H1 (cell line): ENCODE measurements at regions not wholly inside any gene's neighbourhood (a gene's known extent, or its start where the extent isn't known, plus 50 kb on each side); places are given as distances from the start of the nearest gene placed in this dataset.

Experiments used
- CTCF ChIA-PET: fragments of 300-600 bp; sonication (Branson Sonifier 250); formaldehyde crosslinking; loops from one replicate; lab custom pipeline; 2021; ENCODE audit not compliant: partially characterized antibody; lab: Charles Lee
- POLR2A ChIA-PET: fragments of 300-600 bp; sonication (Branson Sonifier 250); formaldehyde crosslinking; loops from one replicate; lab custom pipeline; 2021; ENCODE audit warnings: inconsistent platforms; ENCODE audit not compliant: partially characterized antibody; lab: Charles Lee
- DNase-seq, 2 experiments: peaks; one replicate each; pipeline versions ENCODE4 v3.0.0 to v3.0.0-alpha.2; 2010 to 2022; ENCODE audit warnings: low spot score in 2 of 2, low read depth in 1 of 2, mixed read lengths in 1 of 2
- FAIRE-seq: peaks from 2 replicates; lab custom pipeline; 2011; peaks lifted over from hg19 to GRCh38; lab: Jason Lieb, UNC
- H2AFZ ChIP-seq: 2 replicates; pipeline ENCODE4 v1.8.1; 2012; ENCODE audit warnings: low read length, inconsistent platforms
- H2AK5ac ChIP-seq: 2 replicates; pipeline ENCODE4 v1.6.1; 2013; ENCODE audit warnings: low read depth, low read length
- H2BK120ac ChIP-seq: replicated peaks from 2 replicates; pipeline ENCODE3; 2013; ENCODE audit warnings: low read depth, low read length, inconsistent platforms
- H2BK12ac ChIP-seq: 2 replicates; pipeline ENCODE4 v1.6.1; 2013; ENCODE audit warnings: low read depth, low read length
- H2BK15ac ChIP-seq: 2 replicates; pipeline ENCODE4 v1.6.1; 2013; ENCODE audit warnings: low read length
- H2BK20ac ChIP-seq: 2 replicates; pipeline ENCODE4 v1.6.1; 2013; ENCODE audit warnings: low read length
- H2BK5ac ChIP-seq: 2 replicates; pipeline ENCODE4 v1.6.1; 2013; ENCODE audit warnings: low read depth, low read length
- H3K14ac ChIP-seq: 2 replicates; pipeline ENCODE4 v1.6.1; 2013; ENCODE audit warnings: inconsistent platforms; ENCODE audit not compliant: insufficient read length
- H3K18ac ChIP-seq: 2 replicates; pipeline ENCODE4 v1.6.1; 2013; ENCODE audit warnings: low read length; ENCODE audit errors: extremely low read depth
- H3K23ac ChIP-seq: 2 replicates; pipeline ENCODE4 v1.6.1; 2013; ENCODE audit warnings: inconsistent platforms; ENCODE audit not compliant: insufficient read length
- H3K23me2 ChIP-seq: 2 replicates; pipeline ENCODE4 v1.6.1; 2013; ENCODE audit warnings: low read depth, low read length
- H3K27ac ChIP-seq: 2 replicates; pipeline ENCODE4 v1.6.1; 2011; ENCODE audit warnings: low read depth, low read length, inconsistent platforms
- H3K27me3 ChIP-seq, 4 experiments: replicated peaks in 1 of 4; 1 replicate in 1 of 4; 2 replicates in 3 of 4; pipeline versions ENCODE4 v1.6.1 to v1.8.1; 2011 to 2013; ENCODE audit warnings: low read length in 3 of 4, mild to moderate bottlenecking in 3 of 4, inconsistent platforms in 2 of 4, mixed read lengths in 2 of 4, moderate library complexity in 1 of 4; ENCODE audit not compliant: control insufficient read depth in 3 of 4, insufficient read depth in 3 of 4; ENCODE audit errors: extremely low read depth in 1 of 4
- H3K36me3 ChIP-seq, 4 experiments: 2 replicates each; pipeline versions ENCODE4 v1.6.1 to v1.8.1; 2011 to 2013; ENCODE audit warnings: mild to moderate bottlenecking in 4 of 4, low read length in 3 of 4, moderate library complexity in 2 of 4, control low read depth in 1 of 4, inconsistent platforms in 1 of 4; ENCODE audit not compliant: insufficient read depth in 4 of 4, control insufficient read depth in 2 of 4
- H3K4ac ChIP-seq: replicated peaks from 2 replicates; pipeline ENCODE3; 2013; ENCODE audit warnings: low read length, low read depth, mixed read lengths, inconsistent platforms; ENCODE audit not compliant: insufficient read length
- H3K4me1 ChIP-seq, 4 experiments: replicated peaks in 1 of 4; 1 replicate in 1 of 4; 2 replicates in 3 of 4; pipeline versions ENCODE4 v1.6.1 to v1.8.1; 2011 to 2013; ENCODE audit warnings: low read length in 3 of 4, inconsistent platforms in 2 of 4, mixed read lengths in 1 of 4; ENCODE audit not compliant: insufficient read depth in 4 of 4, control insufficient read depth in 3 of 4
- H3K4me2 ChIP-seq, 2 experiments: 2 replicates each; pipeline versions ENCODE4 v1.6.1 to v1.8.1; 2011 to 2013; ENCODE audit warnings: low read depth in 2 of 2, low read length in 2 of 2, control low read depth in 1 of 2, inconsistent platforms in 1 of 2, mild to moderate bottlenecking in 1 of 2; ENCODE audit not compliant: insufficient read depth in 1 of 2
- H3K4me3 ChIP-seq, 4 experiments: fragments of 200-600, 300-600 bp in 1 of 4; sonication (generic), shearing (Covaris generic), sonication (Bioruptor Twin) in 1 of 4; 2 replicates each; pipeline versions ENCODE4 v1.5.1 to v1.8.1; 2011 to 2016; ENCODE audit warnings: low read length in 4 of 4, low read depth in 3 of 4, control low read depth in 2 of 4, inconsistent platforms in 2 of 4, mild to moderate bottlenecking in 2 of 4, mixed read lengths in 1 of 4, moderate library complexity in 1 of 4; ENCODE audit not compliant: insufficient read depth in 2 of 4; ENCODE audit errors: extremely low read depth in 1 of 4
- H3K56ac ChIP-seq: replicated peaks from 2 replicates; pipeline ENCODE3; 2013; ENCODE audit warnings: low read depth, mild to moderate bottlenecking, mixed read lengths, low read length, inconsistent platforms; ENCODE audit not compliant: insufficient read length
- H3K79me1 ChIP-seq: 2 replicates; pipeline ENCODE4 v1.6.1; 2013; ENCODE audit warnings: low read depth, low read length, control low read depth
- H3K79me2 ChIP-seq, 2 experiments: 2 replicates each; pipeline versions ENCODE4 v1.6.1 to v1.8.1; 2012 to 2013; ENCODE audit warnings: low read length in 2 of 2, mild to moderate bottlenecking in 2 of 2, inconsistent platforms in 1 of 2; ENCODE audit not compliant: insufficient read depth in 2 of 2, control insufficient read depth in 1 of 2
- H3K9ac ChIP-seq, 4 experiments: replicated peaks in 1 of 4; 1 replicate in 1 of 4; 2 replicates in 3 of 4; pipeline versions ENCODE4 v1.6.1 to v1.8.1; 2011 to 2013; ENCODE audit warnings: low read depth in 3 of 4, low read length in 3 of 4, control low read depth in 2 of 4, mild to moderate bottlenecking in 2 of 4, moderate library complexity in 2 of 4, inconsistent platforms in 1 of 4; ENCODE audit errors: extremely low read depth in 1 of 4
- H3K9me3 ChIP-seq, 2 experiments: 2 replicates each; pipeline versions ENCODE4 v1.6.1 to v1.8.1; 2012 to 2013; ENCODE audit warnings: mild to moderate bottlenecking in 2 of 2, moderate library complexity in 2 of 2, control low read depth in 1 of 2, inconsistent platforms in 1 of 2, low read depth in 1 of 2, low read length in 1 of 2, mixed read lengths in 1 of 2; ENCODE audit not compliant: insufficient read depth in 2 of 2
- H4K20me1 ChIP-seq, 2 experiments: replicated peaks in 1 of 2; 2 replicates each; pipeline versions ENCODE3 to v1.8.1; 2011 to 2013; ENCODE audit warnings: inconsistent platforms in 2 of 2, low read length in 2 of 2, mild to moderate bottlenecking in 1 of 2; ENCODE audit not compliant: insufficient read depth in 2 of 2, control insufficient read depth in 1 of 2
- H4K5ac ChIP-seq: 2 replicates; pipeline ENCODE4 v1.6.1; 2013; ENCODE audit warnings: low read length, low read depth, mixed read lengths, inconsistent platforms; ENCODE audit not compliant: insufficient read length
- H4K8ac ChIP-seq: 2 replicates; pipeline ENCODE4 v1.8.0; 2013; ENCODE audit warnings: mild to moderate bottlenecking, moderate library complexity, low read length, inconsistent platforms; ENCODE audit not compliant: insufficient read depth; ENCODE audit errors: extremely low read depth
- H4K91ac ChIP-seq: replicated peaks from 2 replicates; pipeline ENCODE3; 2013; ENCODE audit warnings: low read length, mixed read lengths, inconsistent platforms; ENCODE audit not compliant: insufficient read length
- BRCA1 ChIP-seq: IDR thresholded peaks from 2 replicates; pipeline ENCODE4 v1.6.1; 2012; ENCODE audit warnings: low read depth, low read length, improper control_type of control experiment
- CBX5 ChIP-seq: fragments of 300-800, 300-1000 bp; sonication (generic); IDR thresholded peaks from 2 replicates; pipeline ENCODE4 v1.7.1; 2016; ENCODE audit warnings: antibody characterized with exemption, low read length, low read depth
- CHD2 ChIP-seq: IDR thresholded peaks from 2 replicates; pipeline ENCODE4 v1.6.1; 2012; ENCODE audit warnings: low read length, improper control_type of control experiment
- EZH2 ChIP-seq: fragments of 200-600 bp; sonication (generic); IDR thresholded peaks from 2 replicates; pipeline ENCODE4 v1.7.1; 2012; ENCODE audit warnings: low read depth, mild to moderate bottlenecking, moderate library complexity, low read length, inconsistent platforms; ENCODE audit not compliant: severe bottlenecking
- GABPA ChIP-seq: IDR thresholded peaks from 2 replicates; pipeline ENCODE4 v1.6.1; 2011; ENCODE audit warnings: mild to moderate bottlenecking, low read length, moderate library complexity, borderline replicate concordance; ENCODE audit not compliant: insufficient read depth
- GTF2F1 ChIP-seq: IDR thresholded peaks from 2 replicates; pipeline ENCODE4 v1.6.1; 2012; ENCODE audit warnings: low read depth, low read length, improper control_type of control experiment, borderline replicate concordance
- POLR2A ChIP-seq, 2 experiments: IDR thresholded peaks; 1 replicate in 1 of 2; 2 replicates in 1 of 2; pipeline ENCODE4 v1.6.1; 2011; ENCODE audit warnings: low read depth in 2 of 2, low read length in 2 of 2, mild to moderate bottlenecking in 2 of 2; ENCODE audit errors: control extremely low read depth in 1 of 2
- POLR2AphosphoS5 ChIP-seq: IDR thresholded peaks from 2 replicates; pipeline ENCODE4 v1.6.1; 2011; ENCODE audit warnings: low read depth, low read length
- RFX5 ChIP-seq: IDR thresholded peaks from 2 replicates; pipeline ENCODE4 v1.6.1; 2011; ENCODE audit warnings: low read depth, low read length, improper control_type of control experiment, borderline replicate concordance
- TCF12 ChIP-seq: IDR thresholded peaks from 2 replicates; pipeline ENCODE4 v1.6.1; 2011; ENCODE audit warnings: low read depth, mild to moderate bottlenecking, low read length
- WGBS, 2 experiments: shearing (Covaris generic) in 1 of 2; methylation state at CpG; one replicate each; pipeline versions ENCODE4 v1.1.6 to v1.1.7; 2013 to 2015; ENCODE audit warnings: low lambda C conversion rate in 2 of 2, mixed read lengths in 2 of 2, inconsistent platforms in 1 of 2, low coverage in 1 of 2, missing lambda C conversion rate in 1 of 2; ENCODE audit not compliant: insufficient replicate concordance in 2 of 2, insufficient coverage in 1 of 2, insufficient read length in 1 of 2; ENCODE audit errors: extremely low coverage in 1 of 2, missing lambda C conversion rate in 1 of 2; 5-methylcytosine and 5-hydroxymethylcytosine counted together
- TF ChIP-seq, protein P1 (sequence below): IDR thresholded peaks from 2 replicates; pipeline ENCODE4 v1.6.1; 2011; ENCODE audit warnings: low read length, improper control_type of control experiment

- CTCF ChIA-PET: no interaction called here
- no peak overlapping the region for H3K4me2 ChIP-seq
- H2BK12ac ChIP-seq: no peak overlapping the region
- DNase-seq (no peak), FAIRE-seq (no peak)
- no peaks in the 10 kb centered on the region for H3K9me3 ChIP-seq
- no peak overlapping the region for H4K91ac ChIP-seq
- no peak overlapping the region for H3K4me3 ChIP-seq
- H3K79me1 ChIP-seq: no peaks in the 10 kb centered on the region
- H4K20me1 ChIP-seq: no peaks in the 10 kb centered on the region
- no peaks in the 10 kb centered on the region for H3K79me2 ChIP-seq
- no peak overlapping the region for H4K8ac ChIP-seq
- H3K56ac ChIP-seq: no peak overlapping the region
- H3K4ac ChIP-seq: no peak overlapping the region
- no peak overlapping the region for H2BK5ac ChIP-seq
- no peak overlapping the region for H3K9ac ChIP-seq
- WGBS, 2 experiments: 78% methylated on average over 2 of the region's 2 CpGs; no CpG with 5 or more reads in 1 of the 2 experiments
- no peak overlapping the region for H2BK20ac ChIP-seq
- H3K23ac ChIP-seq: no peak overlapping the region
- no peak overlapping the region for H2AFZ ChIP-seq
- H3K36me3 ChIP-seq: no peaks in the 10 kb centered on the region
- no peak overlapping the region for H3K27ac ChIP-seq
- no peak for TF ChIP-seq EZH2
- TF ChIP-seq GTF2F1: no peak
- TF ChIP-seq GABPA: no peak
- TF ChIP-seq POLR2AphosphoS5: no peak
- TF ChIP-seq TCF12: no peak
- TF ChIP-seq BRCA1: no peak
- TF ChIP-seq CBX5: no peak
- no peak for TF ChIP-seq RFX5
- TF ChIP-seq, protein P1, sequence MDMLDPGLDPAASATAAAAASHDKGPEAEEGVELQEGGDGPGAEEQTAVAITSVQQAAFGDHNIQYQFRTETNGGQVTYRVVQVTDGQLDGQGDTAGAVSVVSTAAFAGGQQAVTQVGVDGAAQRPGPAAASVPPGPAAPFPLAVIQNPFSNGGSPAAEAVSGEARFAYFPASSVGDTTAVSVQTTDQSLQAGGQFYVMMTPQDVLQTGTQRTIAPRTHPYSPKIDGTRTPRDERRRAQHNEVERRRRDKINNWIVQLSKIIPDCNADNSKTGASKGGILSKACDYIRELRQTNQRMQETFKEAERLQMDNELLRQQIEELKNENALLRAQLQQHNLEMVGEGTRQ: no peak
- TF ChIP-seq POLR2A (IDR thresholded peaks at IDR 0.05; ENCODE audit: control extremely low read depth in 1 of 2, low read depth in 2 of 2, low read length in 2 of 2): no peak
- TF ChIP-seq CHD2: no peak
- TF ChIP-seq, all 59 proteins: peak for 0
- Histone ChIP-seq H3K14ac (no peak overlapping the region), H3K18ac (no peak overlapping the region), H3K4me1 (no peaks in the 10 kb centered on the region), H4K5ac (no peak overlapping the region), H3K27me3 (no peaks in the 10 kb centered on the region), H2AK5ac (no peak overlapping the region), H2BK120ac (no peak overlapping the region), H3K23me2 (no peaks in the 10 kb centered on the region), H2BK15ac (no peak overlapping the region)
- POLR2A ChIA-PET: no interaction called here
Observed at GRCh38 chr3:176120507-176120906, 1076.8 kb downstream of the TBL1XR1 start.
